ENCODE measurements at regions not wholly inside any gene's neighbourhood (a gene's known extent, or its start where the extent isn't known, plus 50 kb on each side); places are given as distances from the start of the nearest gene placed in this dataset.

DNA sequence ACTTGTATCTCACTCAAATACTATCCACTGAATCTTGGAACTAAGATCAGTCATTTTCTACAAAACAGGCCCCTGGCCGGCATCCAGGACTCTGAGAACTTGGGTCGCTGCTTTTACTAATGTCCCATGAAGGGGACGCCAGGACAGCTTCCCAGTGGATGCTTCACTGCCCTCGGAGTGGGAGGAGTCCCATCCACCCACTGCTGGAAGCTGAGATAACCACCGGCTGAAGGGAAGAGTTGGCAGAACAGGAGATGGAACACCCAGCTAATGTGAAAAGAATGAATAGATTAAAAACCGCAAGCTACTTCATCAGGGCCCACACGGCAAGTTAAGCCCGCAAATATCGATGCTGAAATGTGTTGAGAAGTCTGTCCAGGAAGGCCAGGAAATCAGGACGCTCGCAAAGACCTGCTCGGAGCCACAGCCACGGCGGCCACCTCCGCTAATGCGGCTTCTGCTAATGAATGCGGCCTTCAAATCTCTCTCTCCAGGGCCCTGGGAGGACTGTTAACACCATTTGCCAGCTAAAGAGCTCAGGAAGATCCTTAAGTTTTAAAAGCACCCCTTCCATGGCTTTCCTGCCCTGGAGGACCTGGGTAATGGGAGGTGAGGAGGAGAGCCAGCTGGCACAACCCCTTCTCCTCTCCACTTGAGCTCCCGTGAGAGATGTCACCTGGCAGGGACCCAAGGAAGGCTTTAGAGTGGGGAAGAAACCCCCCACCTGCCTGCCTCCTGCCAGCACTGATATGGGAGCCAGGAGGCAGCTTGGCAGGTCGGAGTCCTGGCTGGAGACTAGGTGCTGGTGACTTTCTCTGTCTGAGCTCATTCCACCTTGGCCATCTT is 226.6 kb upstream of the RPL38 start:
- no peak for DNase-seq (ENCODE audit: low read depth in 2 of 2, low spot score in 1 of 2)

DNA sequence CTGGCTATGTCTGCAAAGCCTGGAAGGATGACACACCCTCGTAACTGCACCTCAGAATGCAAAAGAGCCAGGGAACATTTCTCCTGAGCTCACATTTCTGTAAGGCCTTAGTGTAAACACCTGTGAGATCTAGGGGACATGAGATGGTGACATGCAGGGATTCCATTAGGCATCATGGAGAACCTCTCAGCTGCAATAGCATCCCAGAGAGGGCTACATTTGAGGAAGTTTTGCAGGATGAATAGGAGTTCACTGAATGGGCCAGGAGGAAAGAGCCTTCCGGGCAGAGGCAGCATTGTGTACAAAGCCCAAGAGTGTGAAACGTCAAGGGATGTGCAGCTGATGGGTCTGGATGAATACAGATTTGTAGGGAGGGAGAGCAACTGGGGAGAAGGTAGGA is 223.0 kb upstream of the RPL38 start:
- no peak for DNase-seq (ENCODE audit: low read depth in 2 of 2, low spot score in 1 of 2)

- DNase-seq (ENCODE audit: low read depth in 2 of 2, low spot score in 1 of 2) = no peak
Measured at GRCh38 chr17:73982871-73983270, 220.6 kb upstream of the RPL38 start.

DNA sequence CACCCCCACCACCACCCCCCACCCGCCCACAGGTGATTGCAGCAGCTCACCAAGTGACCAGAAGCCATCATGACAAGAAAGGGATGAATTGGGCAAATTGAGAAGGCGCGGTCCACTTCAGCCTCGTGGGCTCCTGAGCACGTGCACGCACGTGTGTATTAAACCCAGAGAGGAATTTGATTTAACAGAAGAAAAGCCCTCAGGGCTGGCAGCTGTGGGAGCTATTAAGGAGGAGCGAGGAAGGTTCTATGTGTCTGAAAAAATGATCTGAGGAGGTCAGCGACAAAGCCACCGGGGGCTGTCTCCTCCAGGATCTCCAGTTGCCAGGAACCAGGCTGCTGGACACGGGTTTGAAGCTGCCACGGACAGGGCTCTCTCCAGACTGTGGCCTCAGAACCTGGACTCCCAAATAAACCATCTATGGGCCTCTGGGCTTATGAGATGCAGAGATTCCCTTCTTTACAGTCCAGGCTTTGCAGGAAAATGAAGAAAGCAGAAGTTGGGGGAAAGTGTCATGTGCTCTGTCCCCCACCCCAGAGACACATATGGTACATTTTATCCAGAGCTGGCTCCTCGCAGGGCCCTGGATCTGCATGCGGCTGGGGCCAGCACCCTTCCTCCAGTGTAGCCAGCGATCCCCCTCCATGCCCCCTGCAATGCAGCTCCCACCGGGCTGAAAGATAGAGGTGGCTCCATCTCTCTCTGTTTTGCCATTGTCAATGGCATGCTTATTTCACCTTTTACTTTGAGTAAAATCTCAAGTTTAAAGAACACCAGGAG is 219.7 kb upstream of the RPL38 start:
- no peak for DNase-seq (ENCODE audit: low read depth in 2 of 2, low spot score in 1 of 2)

- no peak for DNase-seq (ENCODE audit: low read depth in 2 of 2, low spot score in 1 of 2)
Measured at GRCh38 chr17:73984941-73985340, 218.5 kb upstream of the RPL38 start.

GRCh38 chr17:73985466-73986015 is 217.9 kb upstream of the RPL38 start:
- DNase-seq (ENCODE audit: low read depth in 2 of 2, low spot score in 1 of 2) = no peak

- no peak for DNase-seq (ENCODE audit: low read depth in 2 of 2, low spot score in 1 of 2)
Measured at GRCh38 chr17:73986641-73987177, 216.8 kb upstream of the RPL38 start.

- no peak for DNase-seq (ENCODE audit: low read depth in 2 of 2, low spot score in 1 of 2)
Measured at GRCh38 chr17:73987395-73987794, 216.1 kb upstream of the RPL38 start.

- no peak for DNase-seq (ENCODE audit: low read depth in 2 of 2, low spot score in 1 of 2)
Measured at GRCh38 chr17:73987845-73988509, 215.5 kb upstream of the RPL38 start.

DNA sequence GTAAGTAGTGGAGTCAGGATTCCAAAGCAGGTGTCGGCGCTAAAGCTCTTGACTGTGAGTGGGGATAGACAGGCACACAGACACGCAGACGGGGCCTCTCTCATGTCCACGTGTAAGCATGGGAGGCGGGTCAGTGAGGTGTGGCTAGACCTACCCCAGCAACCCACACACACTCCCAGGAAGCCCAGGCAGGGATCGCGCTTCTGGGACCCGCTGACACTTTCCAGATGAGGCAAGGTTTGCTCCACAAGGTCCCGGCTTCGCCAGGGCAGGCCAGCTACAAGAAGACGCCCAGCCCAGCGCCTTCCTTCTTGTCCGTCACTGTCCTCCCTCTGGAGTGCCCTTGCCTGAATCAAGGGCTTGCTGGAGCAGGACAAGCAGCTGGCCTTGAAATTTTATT is 213.8 kb upstream of the RPL38 start:
- no peak for DNase-seq (ENCODE audit: low read depth in 2 of 2, low spot score in 1 of 2)

DNA sequence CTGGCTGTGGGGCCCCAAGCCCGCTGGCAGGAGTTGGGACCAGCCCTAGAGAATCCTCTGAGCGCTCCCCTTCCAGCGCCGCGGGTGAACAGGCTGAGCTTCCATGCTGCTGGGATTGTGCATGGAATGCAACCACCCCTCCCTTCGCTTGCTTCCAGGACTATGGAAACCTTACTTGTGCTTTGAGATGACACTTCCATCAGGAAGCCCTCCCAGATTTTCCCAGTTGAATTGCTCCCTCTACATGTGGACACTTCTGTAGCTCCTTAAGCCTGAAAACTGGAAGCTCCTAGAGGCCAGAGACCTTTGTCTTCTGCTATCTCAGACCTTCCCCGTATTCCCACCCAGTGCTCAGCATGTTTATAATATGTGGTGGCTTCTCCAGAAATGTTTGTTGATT is 213.2 kb upstream of the RPL38 start:
- no peak for DNase-seq (ENCODE audit: low read depth in 2 of 2, low spot score in 1 of 2)

DNA sequence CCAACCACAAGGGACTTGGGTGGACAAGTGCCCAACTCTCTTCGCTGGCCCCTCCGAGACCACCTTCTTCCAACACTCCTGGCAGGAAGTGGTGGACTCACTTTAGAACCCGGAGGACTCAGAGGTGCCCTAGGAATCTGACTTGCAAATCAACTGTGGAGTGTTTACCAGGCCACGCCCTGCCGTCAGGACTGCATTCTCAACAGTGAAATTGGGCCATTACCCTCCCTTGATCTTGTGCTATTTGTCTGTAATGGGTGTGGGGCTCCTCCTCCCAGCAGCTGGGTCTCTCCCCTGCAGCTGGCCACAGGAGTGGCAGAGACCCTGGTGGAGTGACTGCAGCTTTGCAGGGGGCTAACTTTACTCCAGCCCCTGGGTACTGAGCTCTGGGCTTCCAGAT is 212.2 kb upstream of the RPL38 start:
- no peak for DNase-seq (ENCODE audit: low read depth in 2 of 2, low spot score in 1 of 2)

DNA sequence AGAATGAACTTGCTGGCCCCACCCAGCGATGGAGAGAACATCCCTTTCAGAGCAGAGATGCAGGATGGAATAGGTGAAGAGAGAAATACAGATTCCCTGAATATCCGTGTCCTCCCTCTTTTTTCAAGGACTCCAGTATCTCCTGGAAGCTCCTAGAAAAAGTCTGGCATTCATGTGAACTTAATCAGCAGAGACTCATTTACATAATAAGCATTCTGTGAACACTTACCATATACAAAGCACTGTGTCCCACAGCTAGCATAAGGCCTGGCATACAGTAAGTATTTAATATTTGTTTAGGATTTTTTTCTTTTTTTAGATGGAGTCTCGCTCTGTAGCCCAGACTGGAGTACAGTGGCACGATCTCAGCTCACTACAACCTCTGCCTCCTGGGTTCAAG is 208.5 kb upstream of the RPL38 start:
- DNase-seq (ENCODE audit: low read depth in 2 of 2, low spot score in 1 of 2) = no peak

GRCh38 chr17:73997059-73997458 is 206.4 kb upstream of the RPL38 start:
- DNase-seq (ENCODE audit: low read depth in 2 of 2, low spot score in 1 of 2) = no peak

DNA sequence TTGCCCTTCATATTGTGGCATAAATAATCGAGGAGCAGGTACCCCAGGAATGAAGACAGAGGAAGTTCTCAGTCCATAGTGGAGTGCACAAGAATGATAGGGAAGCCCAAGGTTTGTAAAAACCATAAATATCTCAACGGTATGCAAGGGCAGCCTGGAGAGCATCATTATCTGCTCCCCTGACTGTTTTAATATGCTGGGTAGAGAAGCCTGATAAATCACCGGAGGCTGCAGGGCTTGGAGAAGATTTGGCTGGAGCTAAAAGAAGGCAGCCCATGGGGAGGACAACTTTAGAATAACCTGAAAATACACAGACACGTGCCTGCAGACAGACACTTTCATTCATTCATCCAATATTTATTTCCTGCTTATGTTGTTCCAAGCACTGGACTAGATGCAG is 205.2 kb upstream of the RPL38 start:
- no peak for DNase-seq (ENCODE audit: low read depth in 2 of 2, low spot score in 1 of 2)

DNA sequence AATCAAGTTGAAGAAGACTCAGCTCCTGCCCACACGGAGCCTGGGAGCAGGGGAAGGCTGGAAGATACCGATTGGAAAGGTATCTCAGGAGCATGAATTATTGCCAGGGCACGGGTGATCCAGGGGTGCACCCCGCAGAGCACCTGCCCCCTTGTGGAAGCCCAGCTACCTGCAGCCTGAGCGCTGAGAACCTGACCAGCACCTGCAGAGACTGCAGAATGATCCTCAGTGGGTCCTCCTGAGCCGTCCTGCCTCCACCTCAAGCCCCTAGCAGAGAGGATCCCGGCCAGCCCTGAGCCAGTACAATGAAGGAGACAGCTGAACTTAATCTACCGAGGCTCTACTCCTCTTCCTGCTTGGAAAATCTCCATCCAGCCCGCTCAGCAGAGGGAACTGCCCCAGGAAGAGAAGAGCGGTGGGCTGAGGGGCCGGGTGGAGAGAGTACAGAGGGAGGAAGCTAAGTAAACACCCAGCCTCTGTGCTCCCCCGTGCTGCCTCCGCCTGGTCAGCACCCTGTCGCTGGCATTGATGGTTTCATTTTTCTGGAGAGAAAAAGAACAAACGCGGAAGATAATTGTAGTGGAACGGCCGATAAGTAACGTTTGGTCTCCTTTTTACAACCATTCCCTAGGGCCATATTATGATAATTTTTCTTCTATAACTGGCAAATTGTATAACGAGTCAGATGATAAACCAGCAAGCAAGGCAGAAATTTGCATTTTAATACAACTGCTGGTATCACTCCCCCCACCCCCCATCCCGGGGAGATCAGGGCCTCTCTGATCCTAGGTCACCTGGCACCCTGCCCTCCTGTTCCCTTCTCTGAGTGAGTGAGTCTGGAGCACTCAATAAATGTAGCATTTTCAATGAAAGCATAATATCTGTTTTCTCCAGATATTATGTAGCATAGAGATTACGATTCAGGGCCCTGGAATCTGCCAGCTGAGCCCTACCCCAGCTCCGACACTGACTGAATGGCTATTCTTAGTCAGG is 204.5 kb upstream of the RPL38 start:
- DNase-seq (ENCODE audit: low read depth in 2 of 2, low spot score in 1 of 2) = peak; percentile 10 to 37

- no peak for DNase-seq (ENCODE audit: low read depth in 2 of 2, low spot score in 1 of 2)
Measured at GRCh38 chr17:74001145-74001544, 202.3 kb upstream of the RPL38 start.

GRCh38 chr17:74002241-74002640 is 201.2 kb upstream of the RPL38 start:
- no peak for DNase-seq (ENCODE audit: low read depth in 2 of 2, low spot score in 1 of 2)

DNA sequence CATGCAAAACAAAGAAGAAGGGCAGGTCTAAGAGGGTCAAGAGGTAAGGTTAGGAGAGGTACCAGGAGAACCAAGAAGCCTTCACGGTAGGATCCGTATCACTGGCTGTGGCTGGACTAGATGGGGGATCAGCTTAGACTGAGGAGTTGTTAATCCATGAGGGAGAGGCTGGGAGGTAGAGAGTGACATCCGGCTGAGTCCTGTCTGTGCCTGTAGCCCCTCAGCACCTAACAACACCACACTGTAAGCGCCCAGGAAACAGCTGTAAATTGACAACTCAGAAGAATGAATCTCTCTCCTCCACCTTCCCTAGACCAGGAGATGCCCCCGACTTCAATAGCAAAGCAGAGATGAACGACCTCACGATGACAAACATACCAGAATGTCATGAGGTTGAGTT is 199.4 kb upstream of the RPL38 start:
- DNase-seq (ENCODE audit: low read depth in 2 of 2, low spot score in 1 of 2) = no peak

GRCh38 chr17:74005790-74006189 is 197.7 kb upstream of the RPL38 start:
- DNase-seq (ENCODE audit: low read depth in 2 of 2, low spot score in 1 of 2) = no peak

All from stimulated activated CD8-positive, alpha-beta memory T cell treated with anti-CD3 and anti-CD28 coated beads, Interleukin-4, amount 100 ng/mL, for 1 hour (primary cell).